H1 (cell line): ENCODE measurements at regions not wholly inside any gene's neighbourhood (a gene's known extent, or its start where the extent isn't known, plus 50 kb on each side); places are given as distances from the start of the nearest gene placed in this dataset.

ENCODE experiments used
- CTCF ChIA-PET: fragments of 300-600 bp; sonication (Branson Sonifier 250); formaldehyde crosslinking; loops from one replicate; lab custom pipeline; 2021; ENCODE audit not compliant: partially characterized antibody; lab: Charles Lee
- POLR2A ChIA-PET: fragments of 300-600 bp; sonication (Branson Sonifier 250); formaldehyde crosslinking; loops from one replicate; lab custom pipeline; 2021; ENCODE audit warnings: inconsistent platforms; ENCODE audit not compliant: partially characterized antibody; lab: Charles Lee
- DNase-seq, 2 experiments: peaks; one replicate each; pipeline versions ENCODE4 v3.0.0 to v3.0.0-alpha.2; 2010 to 2022; ENCODE audit warnings: low spot score in 2 of 2, low read depth in 1 of 2, mixed read lengths in 1 of 2
- FAIRE-seq: peaks from 2 replicates; lab custom pipeline; 2011; peaks lifted over from hg19 to GRCh38; lab: Jason Lieb, UNC
- H2AFZ ChIP-seq: 2 replicates; pipeline ENCODE4 v1.8.1; 2012; ENCODE audit warnings: low read length, inconsistent platforms
- H2AK5ac ChIP-seq: 2 replicates; pipeline ENCODE4 v1.6.1; 2013; ENCODE audit warnings: low read depth, low read length
- H2BK120ac ChIP-seq: replicated peaks from 2 replicates; pipeline ENCODE3; 2013; ENCODE audit warnings: low read depth, low read length, inconsistent platforms
- H2BK12ac ChIP-seq: 2 replicates; pipeline ENCODE4 v1.6.1; 2013; ENCODE audit warnings: low read depth, low read length
- H2BK15ac ChIP-seq: 2 replicates; pipeline ENCODE4 v1.6.1; 2013; ENCODE audit warnings: low read length
- H2BK20ac ChIP-seq: 2 replicates; pipeline ENCODE4 v1.6.1; 2013; ENCODE audit warnings: low read length
- H2BK5ac ChIP-seq: 2 replicates; pipeline ENCODE4 v1.6.1; 2013; ENCODE audit warnings: low read depth, low read length
- H3K14ac ChIP-seq: 2 replicates; pipeline ENCODE4 v1.6.1; 2013; ENCODE audit warnings: inconsistent platforms; ENCODE audit not compliant: insufficient read length
- H3K18ac ChIP-seq: 2 replicates; pipeline ENCODE4 v1.6.1; 2013; ENCODE audit warnings: low read length; ENCODE audit errors: extremely low read depth
- H3K23ac ChIP-seq: 2 replicates; pipeline ENCODE4 v1.6.1; 2013; ENCODE audit warnings: inconsistent platforms; ENCODE audit not compliant: insufficient read length
- H3K23me2 ChIP-seq: 2 replicates; pipeline ENCODE4 v1.6.1; 2013; ENCODE audit warnings: low read depth, low read length
- H3K27ac ChIP-seq: 2 replicates; pipeline ENCODE4 v1.6.1; 2011; ENCODE audit warnings: low read depth, low read length, inconsistent platforms
- H3K27me3 ChIP-seq, 4 experiments: replicated peaks in 1 of 4; 1 replicate in 1 of 4; 2 replicates in 3 of 4; pipeline versions ENCODE4 v1.6.1 to v1.8.1; 2011 to 2013; ENCODE audit warnings: low read length in 3 of 4, mild to moderate bottlenecking in 3 of 4, inconsistent platforms in 2 of 4, mixed read lengths in 2 of 4, moderate library complexity in 1 of 4; ENCODE audit not compliant: control insufficient read depth in 3 of 4, insufficient read depth in 3 of 4; ENCODE audit errors: extremely low read depth in 1 of 4
- H3K36me3 ChIP-seq, 4 experiments: 2 replicates each; pipeline versions ENCODE4 v1.6.1 to v1.8.1; 2011 to 2013; ENCODE audit warnings: mild to moderate bottlenecking in 4 of 4, low read length in 3 of 4, moderate library complexity in 2 of 4, control low read depth in 1 of 4, inconsistent platforms in 1 of 4; ENCODE audit not compliant: insufficient read depth in 4 of 4, control insufficient read depth in 2 of 4
- H3K4ac ChIP-seq: replicated peaks from 2 replicates; pipeline ENCODE3; 2013; ENCODE audit warnings: low read length, low read depth, mixed read lengths, inconsistent platforms; ENCODE audit not compliant: insufficient read length
- H3K4me1 ChIP-seq, 4 experiments: replicated peaks in 1 of 4; 1 replicate in 1 of 4; 2 replicates in 3 of 4; pipeline versions ENCODE4 v1.6.1 to v1.8.1; 2011 to 2013; ENCODE audit warnings: low read length in 3 of 4, inconsistent platforms in 2 of 4, mixed read lengths in 1 of 4; ENCODE audit not compliant: insufficient read depth in 4 of 4, control insufficient read depth in 3 of 4
- H3K4me2 ChIP-seq, 2 experiments: 2 replicates each; pipeline versions ENCODE4 v1.6.1 to v1.8.1; 2011 to 2013; ENCODE audit warnings: low read depth in 2 of 2, low read length in 2 of 2, control low read depth in 1 of 2, inconsistent platforms in 1 of 2, mild to moderate bottlenecking in 1 of 2; ENCODE audit not compliant: insufficient read depth in 1 of 2
- H3K4me3 ChIP-seq, 4 experiments: fragments of 200-600, 300-600 bp in 1 of 4; sonication (generic), shearing (Covaris generic), sonication (Bioruptor Twin) in 1 of 4; 2 replicates each; pipeline versions ENCODE4 v1.5.1 to v1.8.1; 2011 to 2016; ENCODE audit warnings: low read length in 4 of 4, low read depth in 3 of 4, control low read depth in 2 of 4, inconsistent platforms in 2 of 4, mild to moderate bottlenecking in 2 of 4, mixed read lengths in 1 of 4, moderate library complexity in 1 of 4; ENCODE audit not compliant: insufficient read depth in 2 of 4; ENCODE audit errors: extremely low read depth in 1 of 4
- H3K56ac ChIP-seq: replicated peaks from 2 replicates; pipeline ENCODE3; 2013; ENCODE audit warnings: low read depth, mild to moderate bottlenecking, mixed read lengths, low read length, inconsistent platforms; ENCODE audit not compliant: insufficient read length
- H3K79me1 ChIP-seq: 2 replicates; pipeline ENCODE4 v1.6.1; 2013; ENCODE audit warnings: low read depth, low read length, control low read depth
- H3K79me2 ChIP-seq, 2 experiments: 2 replicates each; pipeline versions ENCODE4 v1.6.1 to v1.8.1; 2012 to 2013; ENCODE audit warnings: low read length in 2 of 2, mild to moderate bottlenecking in 2 of 2, inconsistent platforms in 1 of 2; ENCODE audit not compliant: insufficient read depth in 2 of 2, control insufficient read depth in 1 of 2
- H3K9ac ChIP-seq, 4 experiments: replicated peaks in 1 of 4; 1 replicate in 1 of 4; 2 replicates in 3 of 4; pipeline versions ENCODE4 v1.6.1 to v1.8.1; 2011 to 2013; ENCODE audit warnings: low read depth in 3 of 4, low read length in 3 of 4, control low read depth in 2 of 4, mild to moderate bottlenecking in 2 of 4, moderate library complexity in 2 of 4, inconsistent platforms in 1 of 4; ENCODE audit errors: extremely low read depth in 1 of 4
- H3K9me3 ChIP-seq, 2 experiments: 2 replicates each; pipeline versions ENCODE4 v1.6.1 to v1.8.1; 2012 to 2013; ENCODE audit warnings: mild to moderate bottlenecking in 2 of 2, moderate library complexity in 2 of 2, control low read depth in 1 of 2, inconsistent platforms in 1 of 2, low read depth in 1 of 2, low read length in 1 of 2, mixed read lengths in 1 of 2; ENCODE audit not compliant: insufficient read depth in 2 of 2
- H4K20me1 ChIP-seq, 2 experiments: replicated peaks in 1 of 2; 2 replicates each; pipeline versions ENCODE3 to v1.8.1; 2011 to 2013; ENCODE audit warnings: inconsistent platforms in 2 of 2, low read length in 2 of 2, mild to moderate bottlenecking in 1 of 2; ENCODE audit not compliant: insufficient read depth in 2 of 2, control insufficient read depth in 1 of 2
- H4K5ac ChIP-seq: 2 replicates; pipeline ENCODE4 v1.6.1; 2013; ENCODE audit warnings: low read length, low read depth, mixed read lengths, inconsistent platforms; ENCODE audit not compliant: insufficient read length
- H4K8ac ChIP-seq: 2 replicates; pipeline ENCODE4 v1.8.0; 2013; ENCODE audit warnings: mild to moderate bottlenecking, moderate library complexity, low read length, inconsistent platforms; ENCODE audit not compliant: insufficient read depth; ENCODE audit errors: extremely low read depth
- H4K91ac ChIP-seq: replicated peaks from 2 replicates; pipeline ENCODE3; 2013; ENCODE audit warnings: low read length, mixed read lengths, inconsistent platforms; ENCODE audit not compliant: insufficient read length
- FOSL1 ChIP-seq: IDR thresholded peaks from 2 replicates; pipeline ENCODE4 v1.6.1; 2011; ENCODE audit warnings: mild to moderate bottlenecking, low read depth, low read length, moderate library complexity; ENCODE audit not compliant: insufficient read depth
- HDAC2 ChIP-seq, 2 experiments: fragments of 300-600 bp in 1 of 2; sonication (generic) in 1 of 2; IDR thresholded peaks; 2 replicates each; pipeline ENCODE4 v1.6.1; 2011 to 2012; ENCODE audit warnings: low read depth in 2 of 2, low read length in 2 of 2, mild to moderate bottlenecking in 2 of 2, moderate library complexity in 2 of 2, borderline replicate concordance in 1 of 2, inconsistent platforms in 1 of 2
- NANOG ChIP-seq: IDR thresholded peaks from 2 replicates; pipeline ENCODE4 v1.6.1; 2011; ENCODE audit warnings: low read length, low read depth, mild to moderate bottlenecking, inconsistent platforms; ENCODE audit not compliant: insufficient read depth, poor library complexity, severe bottlenecking
- RAD21 ChIP-seq, 2 experiments: IDR thresholded peaks in 1 of 2; conservative IDR thresholded peaks in 1 of 2; 2 replicates each; pipeline ENCODE4 v1.6.1; 2011; ENCODE audit warnings: low read depth in 2 of 2, low read length in 2 of 2, improper control_type of control experiment in 1 of 2, inconsistent platforms in 1 of 2, mild to moderate bottlenecking in 1 of 2, moderate library complexity in 1 of 2
- SAP30 ChIP-seq: fragments of 300-600 bp; sonication (generic); IDR thresholded peaks from 2 replicates; pipeline ENCODE4 v1.7.1; 2012; ENCODE audit warnings: low read length, moderate library complexity, mild to moderate bottlenecking, inconsistent platforms; ENCODE audit not compliant: insufficient read depth, insufficient replicate concordance
- SUZ12 ChIP-seq: fragments of 200-600 bp; sonication (generic); IDR thresholded peaks from 2 replicates; pipeline ENCODE4 v1.6.1; 2012; ENCODE audit warnings: mild to moderate bottlenecking, inconsistent platforms, low read length, moderate library complexity, mixed read lengths
- TF ChIP-seq, protein P1 (sequence below): IDR thresholded peaks from 2 replicates; pipeline ENCODE4 v1.6.1; 2011; ENCODE audit warnings: low read depth, mild to moderate bottlenecking, low read length; ENCODE audit not compliant: insufficient read depth

DNA sequence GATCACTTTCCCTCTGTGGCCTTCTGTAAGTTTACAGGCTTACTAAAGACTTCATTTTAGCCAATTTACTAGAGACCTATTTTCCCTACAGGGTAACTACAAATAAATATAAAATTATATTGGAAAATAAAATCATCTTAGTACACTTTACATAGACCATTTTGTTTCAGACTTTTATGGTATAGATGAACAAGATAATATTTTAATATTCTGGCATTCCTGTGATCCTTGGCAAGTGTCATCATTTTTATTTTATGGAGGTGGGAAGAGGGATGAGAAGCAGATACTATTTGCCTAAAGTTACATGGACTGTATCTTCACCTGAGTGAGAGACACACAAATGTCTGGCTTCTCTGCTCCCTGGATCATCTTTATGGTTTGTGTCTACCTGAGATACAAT is 149.6 kb upstream of the CWC22 start:
- no peak overlapping the region for H2BK120ac ChIP-seq
- no peak overlapping the region for H3K27ac ChIP-seq
- H3K14ac ChIP-seq, result no peak overlapping the region
- no peak overlapping the region for H2BK20ac ChIP-seq
- H4K20me1 ChIP-seq, result no peaks in the 10 kb centered on the region
- no peak overlapping the region for H4K91ac ChIP-seq
- H3K4me2 ChIP-seq, result no peak overlapping the region
- no peak overlapping the region for H2BK5ac ChIP-seq
- no peaks in the 10 kb centered on the region for H3K79me2 ChIP-seq
- no peaks in the 10 kb centered on the region for H3K27me3 ChIP-seq
- DNase-seq (no peak), FAIRE-seq (no peak)
- H3K18ac ChIP-seq, result no peak overlapping the region
- H2BK15ac ChIP-seq, result no peak overlapping the region
- H3K4me1 ChIP-seq, result no peaks in the 10 kb centered on the region
- CTCF ChIA-PET, result interaction anchor here (1.7 kb wide), 1 partner anchor 31 kb away, joined by 4 read pairs; no protein-coding TSS in a partner anchor
- H3K23ac ChIP-seq, result no peak overlapping the region
- no peaks in the 10 kb centered on the region for H3K9me3 ChIP-seq
- no peak overlapping the region for H3K4me3 ChIP-seq
- no peak overlapping the region for H4K8ac ChIP-seq
- no peaks in the 10 kb centered on the region for H3K36me3 ChIP-seq
- H3K4ac ChIP-seq, result no peak overlapping the region
- no peak overlapping the region for H2AK5ac ChIP-seq
- H3K56ac ChIP-seq, result no peak overlapping the region
- POLR2A ChIA-PET, result no interaction called here
- H3K9ac ChIP-seq, result no peak overlapping the region
- H4K5ac ChIP-seq, result no peak overlapping the region
- H2BK12ac ChIP-seq, result no peak overlapping the region
- no peak overlapping the region for H2AFZ ChIP-seq
- H3K79me1 ChIP-seq, result no peaks in the 10 kb centered on the region
- H3K23me2 ChIP-seq, result no peaks in the 10 kb centered on the region
- TF ChIP-seq SAP30, result no peak
- TF ChIP-seq, protein P1, sequence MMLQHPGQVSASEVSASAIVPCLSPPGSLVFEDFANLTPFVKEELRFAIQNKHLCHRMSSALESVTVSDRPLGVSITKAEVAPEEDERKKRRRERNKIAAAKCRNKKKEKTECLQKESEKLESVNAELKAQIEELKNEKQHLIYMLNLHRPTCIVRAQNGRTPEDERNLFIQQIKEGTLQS, result no peak
- no peak for TF ChIP-seq RAD21 (IDR thresholded peaks at IDR 0.05 in 1 of 2, conservative IDR thresholded peaks at IDR 0.05 in 1 of 2; ENCODE audit: low read depth in 2 of 2, low read length in 2 of 2)
- no peak for TF ChIP-seq HDAC2 (IDR thresholded peaks at IDR 0.05; ENCODE audit: borderline replicate concordance in 1 of 2, low read depth in 2 of 2, low read length in 2 of 2)
- TF ChIP-seq FOSL1, result no peak
- TF ChIP-seq NANOG, result no peak
- no peak for TF ChIP-seq SUZ12
